K562 (cell line): ENCODE measurements at regions not wholly inside any gene's neighbourhood (a gene's known extent, or its start where the extent isn't known, plus 50 kb on each side); places are given as distances from the start of the nearest gene placed in this dataset.

Experiments used
- ATF1 ChIP-seq, 2 experiments: fragments of 450-650 bp in 1 of 2; IDR thresholded peaks; 2 replicates each; pipeline ENCODE4 v1.6.1; 2016; ENCODE audit warnings: missing compliant biosample characterization in 1 of 2, missing genetic modification characterization in 1 of 2
- BRCA1 ChIP-seq, 2 experiments: fragments of 450-650 bp in 1 of 2; sonication (generic) in 1 of 2; formaldehyde crosslinking in 1 of 2; IDR thresholded peaks; 2 replicates each; pipeline versions ENCODE4 v1.5.0 to v1.6.1; 2017 to 2020; ENCODE audit warnings: mild to moderate bottlenecking in 1 of 2, missing genetic modification reagents in 1 of 2
- CTCF ChIP-seq, 3 experiments: IDR thresholded peaks in 2 of 3; conservative IDR thresholded peaks in 1 of 3; 2 replicates each; pipeline ENCODE4 v1.5.1; 2011 to 2012; ENCODE audit warnings: low read length in 3 of 3, mild to moderate bottlenecking in 3 of 3, control low read depth in 2 of 3, improper control_type of control experiment in 1 of 3, inconsistent platforms in 1 of 3, low read depth in 1 of 3, mixed read lengths in 1 of 3, moderate library complexity in 1 of 3; ENCODE audit not compliant: insufficient read depth in 2 of 3
- NFIC ChIP-seq: fragments of 450-650 bp; IDR thresholded peaks from 2 replicates; pipeline ENCODE4 v1.6.1; 2017; ENCODE audit warnings: mild to moderate bottlenecking, inconsistent platforms
- ZZZ3 ChIP-seq: fragments of 450-650 bp; IDR thresholded peaks from 2 replicates; pipeline ENCODE4 v1.6.1; 2016; ENCODE audit warnings: antibody characterized with exemption, mild to moderate bottlenecking, moderate library complexity

DNA sequence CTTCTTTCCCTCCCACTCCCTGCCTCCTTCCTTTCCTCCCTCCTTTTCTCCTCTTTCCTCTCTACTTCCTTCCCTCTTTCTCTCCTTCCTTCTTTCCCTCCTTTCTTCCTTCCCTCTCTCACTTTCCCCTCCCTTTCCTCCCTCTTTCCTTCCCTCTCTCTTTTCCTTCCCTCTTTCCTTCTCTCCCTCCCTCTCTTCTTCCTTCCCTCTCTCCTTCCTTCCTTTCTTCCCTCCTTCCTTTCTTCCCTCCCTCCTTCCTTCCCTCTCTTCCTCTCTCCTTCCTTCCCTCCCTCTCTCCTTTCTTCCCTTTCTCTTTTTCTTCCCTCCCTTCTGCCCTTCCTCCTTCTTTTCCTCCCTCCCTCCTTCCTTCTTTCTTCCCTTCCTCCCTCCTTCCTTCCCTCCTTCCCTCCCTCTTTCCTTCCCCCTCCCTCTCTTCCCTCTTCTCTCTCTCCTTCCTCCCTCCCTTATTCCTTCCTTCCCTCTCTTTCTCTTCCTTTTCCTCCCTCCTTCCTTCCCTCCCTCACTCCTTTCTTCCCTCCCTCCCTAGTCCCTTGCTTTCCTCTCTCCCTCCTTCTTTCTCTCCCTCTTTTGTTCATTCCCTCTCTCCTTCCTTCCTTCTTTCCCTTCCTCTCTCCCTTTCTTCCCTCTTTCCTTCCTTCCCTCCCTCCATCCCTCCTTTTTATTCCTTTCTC is 443.9 kb downstream of the ZNF536 start:
- no peak for TF ChIP-seq CTCF (IDR thresholded peaks at IDR 0.05 in 2 of 3, conservative IDR thresholded peaks at IDR 0.05 in 1 of 3; ENCODE audit: insufficient read depth in 2 of 3, low read depth in 1 of 3, low read length in 3 of 3)
- no peak for TF ChIP-seq ATF1 (CRISPR knock-in tag; IDR thresholded peaks at IDR 0.05)
- no peak for TF ChIP-seq ATF1 (tag; IDR thresholded peaks at IDR 0.05)
- no peak for TF ChIP-seq NFIC
- no peak for TF ChIP-seq BRCA1 (IDR thresholded peaks at IDR 0.05)
- no peak for TF ChIP-seq BRCA1 (CRISPR knock-in tag; IDR thresholded peaks at IDR 0.05)
- no peak for TF ChIP-seq ZZZ3
